ENCODE measurements at regions not wholly inside any gene's neighbourhood (a gene's known extent, or its start where the extent isn't known, plus 50 kb on each side); places are given as distances from the start of the nearest gene placed in this dataset.

GRCh38 chr1:25008192-25008485 lies 78.1 kb upstream of the RUNX3 start:
- TF ChIP-seq, protein P1, sequence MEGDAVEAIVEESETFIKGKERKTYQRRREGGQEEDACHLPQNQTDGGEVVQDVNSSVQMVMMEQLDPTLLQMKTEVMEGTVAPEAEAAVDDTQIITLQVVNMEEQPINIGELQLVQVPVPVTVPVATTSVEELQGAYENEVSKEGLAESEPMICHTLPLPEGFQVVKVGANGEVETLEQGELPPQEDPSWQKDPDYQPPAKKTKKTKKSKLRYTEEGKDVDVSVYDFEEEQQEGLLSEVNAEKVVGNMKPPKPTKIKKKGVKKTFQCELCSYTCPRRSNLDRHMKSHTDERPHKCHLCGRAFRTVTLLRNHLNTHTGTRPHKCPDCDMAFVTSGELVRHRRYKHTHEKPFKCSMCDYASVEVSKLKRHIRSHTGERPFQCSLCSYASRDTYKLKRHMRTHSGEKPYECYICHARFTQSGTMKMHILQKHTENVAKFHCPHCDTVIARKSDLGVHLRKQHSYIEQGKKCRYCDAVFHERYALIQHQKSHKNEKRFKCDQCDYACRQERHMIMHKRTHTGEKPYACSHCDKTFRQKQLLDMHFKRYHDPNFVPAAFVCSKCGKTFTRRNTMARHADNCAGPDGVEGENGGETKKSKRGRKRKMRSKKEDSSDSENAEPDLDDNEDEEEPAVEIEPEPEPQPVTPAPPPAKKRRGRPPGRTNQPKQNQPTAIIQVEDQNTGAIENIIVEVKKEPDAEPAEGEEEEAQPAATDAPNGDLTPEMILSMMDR (IDR thresholded peaks at IDR 0.05): no peak
- TF ChIP-seq EZH2 (IDR thresholded peaks at IDR 0.05; ENCODE audit: borderline replicate concordance, insufficient read depth, low read depth, low read length, poor library complexity, severe bottlenecking): no peak
